Heart left ventricle (tissue), 13 donors: ENCODE measurements at regions not wholly inside any gene's neighbourhood (a gene's known extent, or its start where the extent isn't known, plus 50 kb on each side); places are given as distances from the start of the nearest gene placed in this dataset.

Source experiments
- POLR2A ChIP-seq, 2 donors: fragments of 450-650 bp; IDR thresholded peaks; one replicate each; pipeline ENCODE4 v1.6.1; 2017; ENCODE audit warnings: antibody characterized with exemption in 2 of 2, mild to moderate bottlenecking in 2 of 2, moderate library complexity in 2 of 2
- TF ChIP-seq, protein P1 (sequence below), 12 donors: fragments of 200-600 bp; sonication (generic) in 4 of 12; IDR thresholded peaks; one replicate each; pipeline versions ENCODE4 v1.5.0 to v1.8.0; 2018 to 2022; ENCODE audit warnings: antibody characterized with exemption in 12 of 12, mild to moderate bottlenecking in 5 of 12
- donor health status: ischemic (EF 13 %, LVEDD 7.1; RV severe dilation, severe dysfunction).
- donor health status: DM: no; HTN: yes; CAD: no.
- donor health status: DM: no; HTN: no; CAD: no.
- donor health status: ischemic (EF 25% LVEDD 6.9; RV normal size, moderate dysfunction).
- donor health status: ischemic (EF 25% LVEDD 5.7; RV mildly dilated, moderate dysfunction).
- donor health status: ischemic (EF 35%, LVEDD 5.7; RV mildly dilated, moderate dysfunction).
- donor health status: nonischemic (EF 11% LVEDD 7.7; RV severe dilation, severe dysfunction).
- donor health status: DM: yes; HTN: yes; CAD: no.
- donor health status: PGD.
- donor health status: ischemic (EF 29% LVEDD 5.4; RV normal size, mild dysfunction).
- donor health status: nonischemic (EF 23%, LVEDD 6.1; RV moderate dilation, normal function).

DNA sequence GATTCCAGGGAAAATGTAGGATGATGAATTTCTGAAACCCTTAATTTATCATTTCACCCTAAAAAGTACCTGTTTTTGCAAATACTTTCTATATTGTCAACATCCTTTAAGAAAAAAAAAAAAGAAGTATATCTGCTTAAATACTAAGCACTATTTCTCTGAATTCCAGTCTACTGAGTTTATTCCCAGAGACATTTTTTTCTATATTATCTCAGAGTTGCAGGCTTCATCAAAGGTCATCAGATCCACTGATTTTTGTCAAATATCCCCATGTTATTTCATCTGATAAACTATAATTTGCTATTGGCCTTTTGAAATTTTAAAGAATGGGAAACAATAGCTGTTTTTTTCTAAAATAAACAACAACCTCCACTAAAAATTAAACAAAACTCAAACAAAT lies 357.6 kb upstream of the ID4 start:
- TF ChIP-seq, protein P1, sequence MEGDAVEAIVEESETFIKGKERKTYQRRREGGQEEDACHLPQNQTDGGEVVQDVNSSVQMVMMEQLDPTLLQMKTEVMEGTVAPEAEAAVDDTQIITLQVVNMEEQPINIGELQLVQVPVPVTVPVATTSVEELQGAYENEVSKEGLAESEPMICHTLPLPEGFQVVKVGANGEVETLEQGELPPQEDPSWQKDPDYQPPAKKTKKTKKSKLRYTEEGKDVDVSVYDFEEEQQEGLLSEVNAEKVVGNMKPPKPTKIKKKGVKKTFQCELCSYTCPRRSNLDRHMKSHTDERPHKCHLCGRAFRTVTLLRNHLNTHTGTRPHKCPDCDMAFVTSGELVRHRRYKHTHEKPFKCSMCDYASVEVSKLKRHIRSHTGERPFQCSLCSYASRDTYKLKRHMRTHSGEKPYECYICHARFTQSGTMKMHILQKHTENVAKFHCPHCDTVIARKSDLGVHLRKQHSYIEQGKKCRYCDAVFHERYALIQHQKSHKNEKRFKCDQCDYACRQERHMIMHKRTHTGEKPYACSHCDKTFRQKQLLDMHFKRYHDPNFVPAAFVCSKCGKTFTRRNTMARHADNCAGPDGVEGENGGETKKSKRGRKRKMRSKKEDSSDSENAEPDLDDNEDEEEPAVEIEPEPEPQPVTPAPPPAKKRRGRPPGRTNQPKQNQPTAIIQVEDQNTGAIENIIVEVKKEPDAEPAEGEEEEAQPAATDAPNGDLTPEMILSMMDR (IDR thresholded peaks at IDR 0.05): no peak
- no peak for TF ChIP-seq POLR2A (IDR thresholded peaks at IDR 0.05)
